Small intestine (tissue), 7 donors: ENCODE measurements at regions not wholly inside any gene's neighbourhood (a gene's known extent, or its start where the extent isn't known, plus 50 kb on each side); places are given as distances from the start of the nearest gene placed in this dataset.

Source experiments
- DNase-seq, 2 donors: peaks; one replicate each; pipeline versions ENCODE4 v3.0.0 to v3.0.0-alpha.2; 2013
- FAIRE-seq: peaks from 2 replicates; lab custom pipeline; 2012; peaks lifted over from hg19 to GRCh38; lab: Jason Lieb, UNC
- H3K27ac ChIP-seq, 3 donors: one replicate each; pipeline ENCODE4 v1.5.1; 2013; ENCODE audit warnings: low read length in 2 of 3, mild to moderate bottlenecking in 2 of 3, control low read depth in 1 of 3, inconsistent platforms in 1 of 3, low read depth in 1 of 3, moderate library complexity in 1 of 3
- H3K27me3 ChIP-seq, 3 donors: one replicate each; pipeline ENCODE4 v1.6.1; 2013; ENCODE audit warnings: low read length in 3 of 3, inconsistent platforms in 1 of 3; ENCODE audit not compliant: control insufficient read depth in 3 of 3, insufficient read depth in 3 of 3
- H3K36me3 ChIP-seq, 3 donors: one replicate each; pipeline ENCODE4 v1.6.1; 2013; ENCODE audit warnings: low read length in 3 of 3, inconsistent platforms in 1 of 3, low read depth in 1 of 3, mild to moderate bottlenecking in 1 of 3, moderate library complexity in 1 of 3; ENCODE audit not compliant: control insufficient read depth in 3 of 3, insufficient read depth in 2 of 3
- H3K4me1 ChIP-seq, 3 donors: one replicate each; pipeline ENCODE4 v1.6.1; 2013; ENCODE audit warnings: low read length in 2 of 3, inconsistent platforms in 1 of 3, low read depth in 1 of 3, mild to moderate bottlenecking in 1 of 3, moderate library complexity in 1 of 3; ENCODE audit not compliant: control insufficient read depth in 3 of 3, insufficient read depth in 2 of 3
- H3K4me3 ChIP-seq, 3 donors: one replicate each; pipeline ENCODE4 v1.5.1; 2013; ENCODE audit warnings: low read length in 3 of 3, control low read depth in 1 of 3, inconsistent platforms in 1 of 3, low read depth in 1 of 3, mild to moderate bottlenecking in 1 of 3, moderate library complexity in 1 of 3
- H3K9me3 ChIP-seq, 2 donors: one replicate each; pipeline ENCODE4 v1.6.1; 2013; ENCODE audit warnings: low read depth in 1 of 2, low read length in 1 of 2; ENCODE audit not compliant: control insufficient read depth in 2 of 2, insufficient read depth in 1 of 2
- WGBS, 3 donors: extraction: QIAGEN DNeasy Blood & Tissue Kit; methylation state at CpG; one replicate each; pipeline ENCODE4 v1.1.7; 2013; 5-methylcytosine and 5-hydroxymethylcytosine counted together
- donor health status: healthy with polysubstance abuse.
- donor health status: control.
- donor health status: control.
- donor health status: Bipolar disorder and iron deficiency.
- donor health status: healthy.

DNA sequence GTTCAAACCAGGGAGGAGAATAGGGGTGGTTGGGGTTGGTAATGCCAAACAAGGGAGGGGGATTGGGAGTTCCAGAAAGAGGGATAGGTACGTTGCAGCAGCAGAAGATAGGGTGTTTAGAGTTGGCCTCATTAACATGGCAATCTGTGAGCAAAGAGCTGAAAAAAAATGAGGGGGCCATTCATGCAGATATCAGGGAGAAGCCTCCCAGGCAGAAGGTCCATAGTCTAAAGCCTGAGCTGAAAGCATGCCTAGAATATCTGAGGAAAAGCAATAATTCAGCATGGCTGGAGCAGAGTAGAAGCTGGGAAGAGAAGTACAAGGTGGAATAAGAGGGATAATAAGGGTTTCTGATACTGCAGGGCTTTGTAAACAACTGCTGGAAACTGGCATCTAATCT lies 550.9 kb upstream of the LCORL start:
- Histone ChIP-seq H3K27me3 (no peaks in the 10 kb centered on the region), H3K27ac (no peak overlapping the region), H3K36me3 (no peaks in the 10 kb centered on the region), H3K9me3 (no peaks in the 10 kb centered on the region), H3K4me3 (no peak overlapping the region), H3K4me1 (peaks cover 0 to 13% (median 0%) of the 10 kb centered on the region in 3 donors)
- DNase-seq = peak in 1 of 2 donors; percentile 60
- WGBS, 3 donors = 42 to 61% (median 48%) methylated on average over 1 of the region's 1 CpG
- FAIRE-seq = no peak

DNA sequence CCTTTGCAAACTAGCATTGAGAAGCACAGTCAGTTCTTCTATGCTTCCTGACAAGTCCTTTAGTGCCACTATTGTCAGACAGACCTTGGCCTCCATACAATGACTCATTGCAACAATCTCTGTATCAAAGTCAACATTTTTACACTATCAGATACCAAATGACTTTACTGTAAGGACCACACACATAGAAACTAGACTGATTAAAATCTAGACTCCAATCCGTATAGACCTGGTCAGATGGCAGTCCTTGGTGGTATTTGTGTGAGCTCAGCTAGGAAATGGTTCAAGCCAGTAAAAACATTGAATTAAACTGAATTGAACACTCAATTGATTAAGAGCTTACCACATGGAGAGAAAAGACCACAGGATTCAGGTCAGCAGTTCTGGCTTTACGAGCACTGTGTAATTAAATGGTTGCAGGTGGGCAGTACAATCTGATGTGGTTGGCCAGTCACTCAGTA lies 549.8 kb upstream of the LCORL start:
- Histone ChIP-seq H3K36me3 (no peaks in the 10 kb centered on the region), H3K27me3 (no peaks in the 10 kb centered on the region), H3K9me3 (peaks cover 0 to 9% of the 10 kb centered on the region in 2 donors), H3K4me3 (no peak overlapping the region), H3K4me1 (peaks cover 0 to 13% (median 0%) of the 10 kb centered on the region in 3 donors), H3K27ac (no peak overlapping the region)
- peak; percentile 36 to 57 for DNase-seq
- no peak for FAIRE-seq
- 17 to 54% (median 49%) methylated on average over 2 of the region's 2 CpGs for WGBS, 3 donors

DNA sequence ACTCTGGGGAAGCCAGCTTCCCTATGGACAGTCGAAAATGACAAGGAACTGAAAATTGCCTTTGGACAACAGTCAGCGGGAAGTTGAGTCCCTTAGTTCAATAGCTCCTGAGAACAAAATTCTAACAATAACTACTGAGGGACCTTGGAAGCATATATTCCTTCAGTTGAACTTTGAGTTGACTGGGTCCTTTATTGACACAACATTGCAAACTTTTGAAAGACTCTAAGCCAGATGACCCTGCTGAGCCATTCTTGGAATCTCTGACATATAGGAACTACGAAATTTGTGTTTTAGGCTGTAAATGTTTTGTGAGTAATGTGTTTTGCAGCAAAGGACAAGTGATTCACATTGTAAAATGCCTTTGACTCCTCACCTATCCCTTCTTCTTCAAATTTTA lies 548.8 kb upstream of the LCORL start:
- H3K9me3 ChIP-seq = peaks cover 0 to 14% of the 10 kb centered on the region in 2 donors
- WGBS, 3 donors = 57 to 80% (median 67%) methylated on average over 3 of the region's 3 CpGs
- no peak for FAIRE-seq

DNA sequence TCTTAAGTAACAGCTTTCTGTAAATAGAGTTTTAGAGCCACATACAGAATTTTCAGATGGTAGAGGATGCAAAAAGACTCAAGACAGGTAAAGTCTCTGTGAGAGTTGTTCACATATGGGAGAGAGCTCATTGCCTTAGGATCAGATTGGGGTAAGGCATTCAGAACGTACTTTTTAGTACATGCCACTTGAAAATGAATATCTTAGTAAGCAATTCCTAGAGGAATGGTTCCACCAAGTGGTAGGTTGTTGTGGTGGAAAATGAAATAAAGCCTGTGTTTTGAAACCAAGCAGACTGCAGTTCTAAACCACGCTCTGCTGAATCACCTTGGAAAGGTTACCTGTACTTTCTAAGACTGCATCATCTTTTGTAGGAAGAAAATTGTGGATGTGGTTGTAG lies 547.0 kb upstream of the LCORL start:
- DNase-seq = peak; percentile 29 to 42
- FAIRE-seq = no peak
- Histone ChIP-seq H3K9me3 (peaks cover 0 to 14% of the 10 kb centered on the region in 2 donors), H3K4me3 (no peak overlapping the region), H3K36me3 (no peaks in the 10 kb centered on the region), H3K27me3 (no peaks in the 10 kb centered on the region), H3K4me1 (peaks cover 0 to 13% (median 0%) of the 10 kb centered on the region in 3 donors), H3K27ac (no peak overlapping the region)
- 21 to 36% (median 24%) methylated on average over 2 of the region's 2 CpGs for WGBS, 3 donors

More for the DNA sequence above, 548.8 kb upstream of the LCORL start:
- Histone ChIP-seq H3K27me3 (no peaks in the 10 kb centered on the region), H3K36me3 (no peaks in the 10 kb centered on the region), H3K4me1 (peaks cover 0 to 13% (median 0%) of the 10 kb centered on the region in 3 donors), H3K27ac (no peak overlapping the region), H3K4me3 (no peak overlapping the region)
- no peak for DNase-seq

DNA sequence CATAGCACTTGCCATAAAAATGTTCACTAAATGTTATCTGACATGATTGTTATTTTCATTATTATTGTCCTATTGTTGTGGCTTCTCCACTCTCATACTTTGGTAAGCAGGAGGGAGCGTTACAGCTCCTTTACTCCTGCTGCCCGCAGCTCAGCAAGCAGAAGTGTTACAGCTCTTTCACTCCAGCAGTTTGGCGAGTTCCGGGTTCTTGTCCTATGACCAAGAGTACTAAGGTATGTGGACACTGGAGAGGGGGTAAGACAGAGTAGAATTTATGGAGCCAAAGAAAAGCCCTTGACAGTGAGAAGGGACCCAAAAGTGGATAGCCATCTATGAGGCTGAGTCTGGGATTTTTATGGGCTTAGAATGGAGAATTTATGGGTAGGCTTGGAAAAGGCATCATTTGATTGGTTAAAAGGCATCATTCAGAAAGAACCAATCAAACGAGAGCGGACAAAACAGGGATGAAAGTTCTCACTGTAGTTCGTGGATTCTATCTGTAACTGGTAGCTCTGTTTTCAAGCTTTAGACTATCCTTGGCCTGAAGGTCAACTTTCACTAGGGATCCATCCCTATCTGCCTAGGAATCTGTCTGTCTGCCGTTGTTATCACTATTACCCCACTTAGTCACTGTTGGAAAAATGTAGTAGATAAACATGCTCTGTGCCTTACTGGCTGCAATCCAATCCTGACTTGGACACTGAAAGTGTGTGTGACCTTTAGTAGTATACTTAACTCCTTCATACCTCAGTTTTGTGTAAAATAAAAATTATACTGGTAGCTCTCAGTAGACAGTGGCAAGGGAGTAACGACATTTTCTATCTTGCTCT lies 545.6 kb upstream of the LCORL start:
- no peaks in the 10 kb centered on the region for H3K27me3 ChIP-seq
- H3K9me3 ChIP-seq = peaks cover 0 to 14% of the 10 kb centered on the region in 2 donors
- DNase-seq (peak; percentile 41 to 81), FAIRE-seq (no peak)
- no peaks in the 10 kb centered on the region for H3K36me3 ChIP-seq
- no peak overlapping the region for H3K4me3 ChIP-seq
- H3K27ac ChIP-seq = no peak overlapping the region
- 68 to 78% (median 75%) methylated on average over 9 of the region's 9 CpGs for WGBS, 3 donors
- H3K4me1 ChIP-seq = peaks cover 0 to 13% (median 0%) of the 10 kb centered on the region in 3 donors

DNA sequence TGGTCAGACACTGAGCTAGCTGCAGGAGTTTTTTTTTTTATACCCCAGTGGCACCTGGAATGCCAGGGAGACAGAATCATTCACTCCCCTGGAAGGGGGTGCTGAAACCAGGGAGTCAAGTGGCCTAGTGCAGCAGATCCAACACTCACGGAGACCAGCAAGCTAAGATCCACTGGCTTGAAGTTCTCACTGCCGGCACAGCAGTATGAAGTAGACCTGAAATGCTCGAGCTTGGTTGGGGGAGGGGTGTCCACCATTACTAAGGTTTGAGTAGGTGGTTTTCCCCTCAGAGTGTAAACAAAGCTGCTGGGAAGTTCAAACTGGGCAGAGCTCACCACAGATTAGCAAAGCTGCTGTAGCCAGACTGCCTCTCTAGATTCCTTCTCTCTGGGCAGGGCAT lies 537.9 kb upstream of the LCORL start:
- 76 to 84% (median 82%) methylated on average over 3 of the region's 3 CpGs for WGBS, 3 donors
- Histone ChIP-seq H3K4me3 (no peak overlapping the region), H3K36me3 (peaks cover 0 to 7% (median 0%) of the 10 kb centered on the region in 3 donors), H3K27me3 (no peaks in the 10 kb centered on the region), H3K27ac (no peak overlapping the region), H3K4me1 (no peaks in the 10 kb centered on the region), H3K9me3 (peaks cover 0 to 8% of the 10 kb centered on the region in 2 donors)
- no peak for FAIRE-seq
- DNase-seq = no peak

DNA sequence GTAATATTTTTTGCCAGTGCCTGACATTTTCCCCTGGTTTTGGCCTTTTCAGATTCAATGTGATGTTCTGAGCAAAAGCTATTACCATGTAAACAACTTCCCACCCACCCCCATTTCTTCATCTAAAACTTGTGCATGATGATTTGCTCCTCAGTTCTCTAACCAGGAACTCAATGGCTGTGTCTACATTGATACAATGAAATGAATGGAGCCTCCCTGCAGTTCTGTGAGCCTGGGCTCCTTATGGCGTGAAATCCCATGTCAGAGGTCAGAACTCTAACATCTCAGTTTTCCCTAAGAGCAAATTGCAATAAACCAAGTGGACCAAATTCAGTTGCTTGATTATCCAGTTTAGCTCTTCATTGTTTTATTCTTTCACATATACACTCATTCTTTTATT lies 534.8 kb upstream of the LCORL start:
- Histone ChIP-seq H3K27ac (no peak overlapping the region), H3K9me3 (peaks cover 0 to 8% of the 10 kb centered on the region in 2 donors), H3K27me3 (no peaks in the 10 kb centered on the region), H3K4me1 (no peaks in the 10 kb centered on the region), H3K36me3 (peaks cover 0 to 7% (median 0%) of the 10 kb centered on the region in 3 donors), H3K4me3 (no peak overlapping the region)
- FAIRE-seq (no peak), DNase-seq (no peak)
- WGBS, 3 donors = 88 to 91% (median 88%) methylated on average over 1 of the region's 1 CpG

DNA sequence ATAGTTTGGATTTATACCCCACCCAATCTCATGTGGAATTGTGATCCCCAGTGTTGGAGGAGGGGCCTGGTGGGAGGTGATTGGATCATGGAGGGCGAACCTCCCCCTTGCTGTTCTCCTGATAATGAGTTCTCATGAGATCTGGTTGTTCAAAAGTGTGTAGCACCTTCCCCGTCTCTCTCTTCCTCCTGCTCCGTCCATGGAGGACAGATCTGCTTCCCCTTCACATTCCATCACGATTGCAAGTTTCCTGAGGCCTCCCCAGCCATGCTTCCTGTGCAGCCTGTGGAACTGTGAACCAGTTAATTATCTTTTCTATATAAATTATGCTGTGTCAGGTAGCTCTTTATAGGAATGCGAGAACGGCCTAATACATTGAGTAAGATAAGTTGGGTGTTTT lies 518.8 kb upstream of the LCORL start:
- Histone ChIP-seq H3K36me3 (no peaks in the 10 kb centered on the region), H3K27me3 (peaks cover 0 to 2% (median 0%) of the 10 kb centered on the region in 3 donors), H3K4me3 (no peak overlapping the region), H3K27ac (no peak overlapping the region), H3K4me1 (no peaks in the 10 kb centered on the region), H3K9me3 (no peaks in the 10 kb centered on the region)
- no peak for DNase-seq
- 75 to 83% (median 75%) methylated on average over 6 of the region's 6 CpGs for WGBS, 3 donors
- no peak for FAIRE-seq
